B cell (primary cell): ENCODE measurements at regions not wholly inside any gene's neighbourhood (a gene's known extent, or its start where the extent isn't known, plus 50 kb on each side); places are given as distances from the start of the nearest gene placed in this dataset.

Source experiments
- ATAC-seq: fragments of 200-7000 bp; cut with Tn5 transposase; one replicate; pipeline ENCODE4 v1.10.0; 2021; ENCODE audit warnings: low read depth, mild to moderate bottlenecking, moderate number of reproducible peaks, moderate library complexity
- CTCF ChIA-PET: fragments of 350-600 bp; sonication (Branson Sonifier 250); formaldehyde crosslinking; loops from one replicate; lab custom pipeline; 2021; ENCODE audit warnings: antibody characterized with exemption, inconsistent platforms; lab: Charles Lee
- POLR2A ChIA-PET: fragments of 350-600 bp; sonication (Branson Sonifier 250); formaldehyde crosslinking; loops from one replicate; lab custom pipeline; 2021; ENCODE audit warnings: antibody characterized with exemption; lab: Charles Lee
- DNase-seq: peaks from one replicate; pipeline ENCODE4 v3.0.0; 2013
- H2AFZ ChIP-seq: 2 replicates; pipeline ENCODE4 v1.6.1; 2012; ENCODE audit warnings: mild to moderate bottlenecking, low read depth, low read length; ENCODE audit not compliant: insufficient read depth, poor library complexity, severe bottlenecking
- H3K27ac ChIP-seq, 2 donors: 1 replicate in 1 of 2; 2 replicates in 1 of 2; pipeline ENCODE4 v1.5.1; 2012 to 2013; ENCODE audit warnings: low read length in 2 of 2, mild to moderate bottlenecking in 2 of 2, moderate library complexity in 1 of 2
- H3K27me3 ChIP-seq, 4 experiments: fragments of 200-600 bp in 1 of 4; sonication (generic) in 1 of 4; replicated peaks in 1 of 4; 1 replicate in 2 of 4; 2 replicates in 2 of 4; pipeline versions ENCODE4 v1.6.1 to v1.7.0; 2013 to 2016; ENCODE audit warnings: low read length in 3 of 4, mild to moderate bottlenecking in 2 of 4, mixed read lengths in 1 of 4, moderate library complexity in 1 of 4; ENCODE audit not compliant: insufficient read depth in 4 of 4, control insufficient read depth in 3 of 4; ENCODE audit errors: control extremely low read depth in 1 of 4
- H3K36me3 ChIP-seq, 2 experiments: replicated peaks in 1 of 2; 1 replicate in 1 of 2; 2 replicates in 1 of 2; pipeline versions ENCODE4 v1.6.1 to v1.7.1; 2013; ENCODE audit warnings: low read length in 1 of 2; ENCODE audit not compliant: insufficient read depth in 2 of 2, control insufficient read depth in 1 of 2; ENCODE audit errors: control extremely low read depth in 1 of 2, extremely low read depth in 1 of 2
- H3K4me1 ChIP-seq, 2 donors: fragments of 200-600 bp in 1 of 2; sonication (generic) in 1 of 2; 1 replicate in 1 of 2; 2 replicates in 1 of 2; pipeline versions ENCODE4 v1.5.1 to v1.6.1; 2013 to 2017; ENCODE audit warnings: low read length in 2 of 2; ENCODE audit not compliant: control insufficient read depth in 2 of 2, insufficient read depth in 2 of 2
- H3K4me2 ChIP-seq: replicated peaks from 2 replicates; pipeline ENCODE3; 2012; ENCODE audit warnings: mild to moderate bottlenecking, low read depth, low read length; ENCODE audit not compliant: poor library complexity, severe bottlenecking
- H3K4me3 ChIP-seq, 5 experiments: fragments of 200-600 bp in 1 of 5; sonication (generic) in 1 of 5; 1 replicate in 3 of 5; 2 replicates in 2 of 5; pipeline versions ENCODE4 v1.5.1 to v1.7.0; 2011 to 2016; ENCODE audit warnings: low read length in 4 of 5, mild to moderate bottlenecking in 4 of 5, low read depth in 2 of 5, control low read depth in 1 of 5, moderate library complexity in 1 of 5; ENCODE audit not compliant: insufficient read depth in 1 of 5; ENCODE audit errors: control extremely low read depth in 1 of 5, extremely low read depth in 1 of 5
- H3K79me2 ChIP-seq: fragments of 200-600 bp; sonication (generic); one replicate; pipeline ENCODE4 v1.6.0; 2016; ENCODE audit warnings: low read length; ENCODE audit not compliant: control insufficient read depth, insufficient read depth
- H3K9ac ChIP-seq: fragments of 200-600 bp; sonication (generic); 2 replicates; pipeline ENCODE4 v1.6.1; 2017; ENCODE audit warnings: mild to moderate bottlenecking, low read length, moderate library complexity
- H3K9me3 ChIP-seq, 3 donors: one replicate each; pipeline versions ENCODE4 v1.6.1 to v1.7.1; 2013; ENCODE audit warnings: low read length in 2 of 3; ENCODE audit not compliant: control insufficient read depth in 2 of 3, insufficient read depth in 1 of 3; ENCODE audit errors: control extremely low read depth in 1 of 3
- H4K20me1 ChIP-seq: 2 replicates; pipeline ENCODE4 v1.6.0; 2012; ENCODE audit warnings: mild to moderate bottlenecking, low read length; ENCODE audit not compliant: insufficient read depth, control insufficient read depth, poor library complexity, severe bottlenecking
- H3K27ac Mint-ChIP-seq: one replicate; pipeline ENCODE4 v1.8.0; 2021; ENCODE audit warnings: mixed read lengths
- H3K27me3 Mint-ChIP-seq: one replicate; pipeline ENCODE4 v1.8.0; 2021; ENCODE audit warnings: mixed read lengths
- H3K4me1 Mint-ChIP-seq: one replicate; pipeline ENCODE4 v1.8.0; 2021; ENCODE audit warnings: mixed read lengths
- H3K4me3 Mint-ChIP-seq: one replicate; pipeline ENCODE4 v1.8.0; 2021; ENCODE audit warnings: mixed read lengths
- H3K9me3 Mint-ChIP-seq: one replicate; pipeline ENCODE4 v1.8.0; 2022; ENCODE audit warnings: mixed read lengths; ENCODE audit not compliant: insufficient read depth
- CTCF ChIP-seq: fragments of 200-600 bp; IDR thresholded peaks from one replicate; pipeline ENCODE4 v1.8.0; 2022; ENCODE audit warnings: antibody characterized with exemption, mild to moderate bottlenecking
- EZH2 ChIP-seq: IDR thresholded peaks from 2 replicates; pipeline ENCODE4 v1.6.1; 2012; ENCODE audit warnings: borderline replicate concordance, low read depth, mild to moderate bottlenecking, moderate library complexity, low read length; ENCODE audit not compliant: insufficient read depth, poor library complexity, severe bottlenecking
- WGBS: methylation state at CpG from one replicate; pipeline ENCODE4 v1.1.5; 2013; ENCODE audit warnings: missing lambda C conversion rate; ENCODE audit not compliant: insufficient coverage; 5-methylcytosine and 5-hydroxymethylcytosine counted together
- intact Hi-C: fragments of 100-400 bp; cut with micrococcal nuclease; formaldehyde crosslinking; loops from one replicate; pipeline ENCODE4 v1.10.0; 2022

GRCh38 chr4:91894006-91894405, 409.8 kb upstream of the GRID2 start:
- TF ChIP-seq CTCF (no peak), EZH2 (no peak)
- no peaks in the 10 kb centered on the region for H3K4me1 ChIP-seq
- H3K36me3 ChIP-seq = no peaks in the 10 kb centered on the region
- Mint-ChIP-seq H3K27ac (no peak overlapping the region), H3K9me3 (no peaks in the 10 kb centered on the region), H3K4me1 (no peaks in the 10 kb centered on the region), H3K27me3 (no peaks in the 10 kb centered on the region), H3K4me3 (no peak overlapping the region)
- intact Hi-C loops = no loop called here
- CTCF ChIA-PET = no interaction called here
- no peak overlapping the region for H3K4me3 ChIP-seq
- no peaks in the 10 kb centered on the region for H3K79me2 ChIP-seq
- DNase-seq (no peak), ATAC-seq (no peak)
- POLR2A ChIA-PET = no interaction called here
- H4K20me1 ChIP-seq = no peaks in the 10 kb centered on the region
- H3K4me2 ChIP-seq = no peak overlapping the region
- H2AFZ ChIP-seq = no peak overlapping the region
- H3K9ac ChIP-seq = no peak overlapping the region
- H3K27ac ChIP-seq = no peak overlapping the region
- H3K9me3 ChIP-seq = no peaks in the 10 kb centered on the region
- no peaks in the 10 kb centered on the region for H3K27me3 ChIP-seq

GRCh38 chr4:91904556-91904955, 399.2 kb upstream of the GRID2 start:
- no peak overlapping the region for H3K4me3 ChIP-seq
- no peak overlapping the region for H2AFZ ChIP-seq
- DNase-seq (no peak), ATAC-seq (no peak)
- no peak overlapping the region for H3K27ac ChIP-seq
- Mint-ChIP-seq H3K9me3 (no peaks in the 10 kb centered on the region), H3K4me1 (no peaks in the 10 kb centered on the region), H3K27me3 (no peaks in the 10 kb centered on the region), H3K27ac (no peak overlapping the region), H3K4me3 (no peak overlapping the region)
- POLR2A ChIA-PET = no interaction called here
- H4K20me1 ChIP-seq = no peaks in the 10 kb centered on the region
- intact Hi-C loops = no loop called here
- no peak overlapping the region for H3K9ac ChIP-seq
- TF ChIP-seq EZH2 (no peak), CTCF (no peak)
- H3K9me3 ChIP-seq = no peaks in the 10 kb centered on the region
- H3K27me3 ChIP-seq = no peaks in the 10 kb centered on the region
- no peaks in the 10 kb centered on the region for H3K79me2 ChIP-seq
- no peaks in the 10 kb centered on the region for H3K4me1 ChIP-seq
- H3K36me3 ChIP-seq = no peaks in the 10 kb centered on the region
- CTCF ChIA-PET = no interaction called here
- no CpG with 5 or more reads among the region's 1 CpG for WGBS
- H3K4me2 ChIP-seq = no peak overlapping the region
